Caco-2 (cell line): ENCODE measurements at regions not wholly inside any gene's neighbourhood (a gene's known extent, or its start where the extent isn't known, plus 50 kb on each side); places are given as distances from the start of the nearest gene placed in this dataset.

Experiments used
- BruUV-seq: library from RNA; stranded (reverse); fragments of 400-500 nt; replicated peaks from 2 replicates; lab custom pipeline; 2021; lab: Mats Ljungman, UMichigan
- CTCF ChIA-PET: fragments of 300-600 bp; sonication (Branson Sonifier 250); formaldehyde crosslinking; loops from one replicate; lab custom pipeline; 2022; ENCODE audit warnings: antibody characterized with exemption; lab: Charles Lee
- POLR2A ChIA-PET: fragments of 300-600 bp; sonication (Branson Sonifier 250); formaldehyde crosslinking; loops from one replicate; lab custom pipeline; 2022; ENCODE audit warnings: antibody characterized with exemption; lab: Charles Lee
- DNase-seq, 2 experiments: peaks; one replicate each; pipeline versions ENCODE4 v3.0.0 to v3.0.0-alpha.2; 2020 to 2022
- H3K27me3 ChIP-seq: replicated peaks from 2 replicates; pipeline ENCODE4 v1.6.0; 2011; ENCODE audit warnings: low read length; ENCODE audit not compliant: control insufficient read depth, insufficient read depth
- H3K36me3 ChIP-seq: 2 replicates; pipeline ENCODE4 v1.5.1; 2011; ENCODE audit warnings: low read length; ENCODE audit not compliant: control insufficient read depth, insufficient read depth
- H3K4me1 ChIP-seq: fragments of 250-450 bp; sonication (Bioruptor Pico); 2 replicates; pipeline ENCODE4 v1.5.1; 2020; ENCODE audit warnings: mild to moderate bottlenecking
- H3K4me3 ChIP-seq: 2 replicates; pipeline ENCODE4 v1.5.1; 2011; ENCODE audit warnings: low read depth, mild to moderate bottlenecking, control low read depth, low read length
- H3K9me3 ChIP-seq: fragments of 250-450 bp; sonication (Bioruptor Pico); 2 replicates; pipeline ENCODE4 v1.5.1; 2020; ENCODE audit warnings: mild to moderate bottlenecking, moderate library complexity
- H3K27ac Mint-ChIP-seq: one replicate; pipeline ENCODE4 v1.8.0; 2022; ENCODE audit warnings: mixed read lengths; ENCODE audit not compliant: unreplicated experiment
- H3K27me3 Mint-ChIP-seq: one replicate; pipeline ENCODE4 v1.8.0; 2022; ENCODE audit warnings: mixed read lengths; ENCODE audit not compliant: insufficient read depth, unreplicated experiment
- H3K36me3 Mint-ChIP-seq: one replicate; pipeline ENCODE4 v1.8.0; 2022; ENCODE audit warnings: mild to moderate bottlenecking, mixed read lengths; ENCODE audit not compliant: insufficient read depth, unreplicated experiment
- H3K4me1 Mint-ChIP-seq: one replicate; pipeline ENCODE4 v1.8.0; 2022; ENCODE audit warnings: low read depth, mixed read lengths; ENCODE audit not compliant: unreplicated experiment
- H3K4me3 Mint-ChIP-seq: one replicate; pipeline ENCODE4 v1.8.0; 2022; ENCODE audit warnings: mild to moderate bottlenecking, moderate library complexity, mixed read lengths; ENCODE audit not compliant: unreplicated experiment
- H3K9me3 Mint-ChIP-seq: one replicate; pipeline ENCODE4 v1.8.0; 2022; ENCODE audit warnings: mixed read lengths; ENCODE audit not compliant: unreplicated experiment
- CTCF ChIP-seq, 2 experiments: fragments of 200-600 bp in 1 of 2; IDR thresholded peaks; 1 replicate in 1 of 2; 2 replicates in 1 of 2; pipeline versions ENCODE4 v1.5.1 to v1.8.0; 2011 to 2022; ENCODE audit warnings: antibody characterized with exemption in 1 of 2, control low read depth in 1 of 2, inconsistent platforms in 1 of 2, low read depth in 1 of 2, low read length in 1 of 2, mild to moderate bottlenecking in 1 of 2, moderate library complexity in 1 of 2; ENCODE audit not compliant: insufficient read depth in 1 of 2, severe bottlenecking in 1 of 2, unreplicated experiment in 1 of 2
- intact Hi-C: fragments of 100-400 bp; cut with micrococcal nuclease; formaldehyde crosslinking; loops from one replicate; pipeline ENCODE4 v1.10.0; 2022; ENCODE audit not compliant: unreplicated experiment

GRCh38 chr12:43094886-43095575, 457.0 kb downstream of the ADAMTS20 start:
- BruUV-seq, result no TSS peak
- no peak for TF ChIP-seq CTCF (IDR thresholded peaks at IDR 0.05; ENCODE audit: insufficient read depth in 1 of 2, low read depth in 1 of 2, low read length in 1 of 2, severe bottlenecking in 1 of 2, unreplicated experiment in 1 of 2)
- Mint-ChIP-seq H3K4me1 (peaks cover 7% of the 10 kb centered on the region), H3K9me3 (peaks cover 9% of the 10 kb centered on the region), H3K4me3 (no peak overlapping the region), H3K27me3 (no peaks in the 10 kb centered on the region), H3K27ac (no peak overlapping the region), H3K36me3 (no peaks in the 10 kb centered on the region)
- intact Hi-C loops, result loop anchor here (10.0 kb wide), 1 partner anchor 500 kb away; no protein-coding TSS in a partner anchor
- POLR2A ChIA-PET, result no interaction called here
- H3K4me1 ChIP-seq, result no peaks in the 10 kb centered on the region
- H3K27me3 ChIP-seq, result no peaks in the 10 kb centered on the region
- no peaks in the 10 kb centered on the region; the same call in 1 of the 2 replicates for H3K9me3 ChIP-seq
- CTCF ChIA-PET, result no interaction called here
- no peak overlapping the region for H3K4me3 ChIP-seq
- DNase-seq, result no peak
- no peaks in the 10 kb centered on the region for H3K36me3 ChIP-seq

- peaks cover 37% of the 10 kb centered on the region for H3K9me3 Mint-ChIP-seq
- H3K36me3 ChIP-seq, result no peaks in the 10 kb centered on the region
- H3K4me1 Mint-ChIP-seq, result no peaks in the 10 kb centered on the region
- H3K27me3 ChIP-seq, result no peaks in the 10 kb centered on the region
- no peak overlapping the region for H3K4me3 Mint-ChIP-seq
- no peak for DNase-seq
- ChIA-PET POLR2A (no interaction called here), CTCF (no interaction called here)
- no peak overlapping the region for H3K27ac Mint-ChIP-seq
- no peaks in the 10 kb centered on the region for H3K27me3 Mint-ChIP-seq
- no peak for TF ChIP-seq CTCF (IDR thresholded peaks at IDR 0.05; ENCODE audit: insufficient read depth in 1 of 2, low read depth in 1 of 2, low read length in 1 of 2, severe bottlenecking in 1 of 2, unreplicated experiment in 1 of 2)
- no peaks in the 10 kb centered on the region for H3K4me1 ChIP-seq
- H3K9me3 ChIP-seq, result no peaks in the 10 kb centered on the region; the same call in 1 of the 2 replicates
- BruUV-seq, result no TSS peak
- H3K36me3 Mint-ChIP-seq, result no peaks in the 10 kb centered on the region
- intact Hi-C loops, result loop anchor here (10.0 kb wide), 1 partner anchor 496 kb away; no protein-coding TSS in a partner anchor
- no peak overlapping the region for H3K4me3 ChIP-seq
Observed at GRCh38 chr12:43090981-43091380, 461.0 kb downstream of the ADAMTS20 start.

- no peaks in the 10 kb centered on the region for H3K4me1 ChIP-seq
- POLR2A ChIA-PET, result no interaction called here
- H3K36me3 ChIP-seq, result no peaks in the 10 kb centered on the region
- CTCF ChIA-PET, result no interaction called here
- H3K27me3 Mint-ChIP-seq, result no peaks in the 10 kb centered on the region
- no peaks in the 10 kb centered on the region for H3K4me1 Mint-ChIP-seq
- intact Hi-C loops, result no loop called here
- no peak overlapping the region for H3K27ac Mint-ChIP-seq
- no peak for DNase-seq
- no peaks in the 10 kb centered on the region for H3K27me3 ChIP-seq
- no peak overlapping the region for H3K4me3 Mint-ChIP-seq
- H3K4me3 ChIP-seq, result no peak overlapping the region
- no peak for TF ChIP-seq CTCF (IDR thresholded peaks at IDR 0.05; ENCODE audit: insufficient read depth in 1 of 2, low read depth in 1 of 2, low read length in 1 of 2, severe bottlenecking in 1 of 2, unreplicated experiment in 1 of 2)
- peaks cover 64% of the 10 kb centered on the region for H3K9me3 Mint-ChIP-seq
- no peaks in the 10 kb centered on the region for H3K36me3 Mint-ChIP-seq
- peaks cover 10% of the 10 kb centered on the region for H3K9me3 ChIP-seq
- no TSS peak for BruUV-seq
Observed at GRCh38 chr12:43087195-43088091, 464.6 kb downstream of the ADAMTS20 start.
